WTC11 (cell line): ENCODE measurements at regions not wholly inside any gene's neighbourhood (a gene's known extent, or its start where the extent isn't known, plus 50 kb on each side); places are given as distances from the start of the nearest gene placed in this dataset.

Experiments used
- ATAC-seq: fragments of 200-7000 bp; cut with Tn5 transposase; 2 replicates; pipeline ENCODE4 v1.10.0; 2021; ENCODE audit warnings: mild to moderate bottlenecking, moderate library complexity
- CTCF ChIA-PET: fragments of 300-600 bp; sonication (Branson Sonifier 250); formaldehyde crosslinking; loops from one replicate; lab custom pipeline; 2021; ENCODE audit warnings: antibody characterized with exemption; lab: Charles Lee
- POLR2A ChIA-PET: fragments of 350-600 bp; sonication (Branson Sonifier 250); formaldehyde crosslinking; loops from one replicate; lab custom pipeline; 2021; ENCODE audit warnings: antibody characterized with exemption; lab: Charles Lee
- DNase-seq: peaks from one replicate; pipeline ENCODE4 v3.0.0; 2021; ENCODE audit warnings: low spot score
- H3K27ac Mint-ChIP-seq: 2 replicates; pipeline ENCODE4 v1.8.0; 2021; ENCODE audit warnings: mixed read lengths
- H3K27me3 Mint-ChIP-seq: 2 replicates; pipeline ENCODE4 v1.8.0; 2021; ENCODE audit warnings: low read depth, mild to moderate bottlenecking, moderate library complexity, mixed read lengths
- H3K36me3 Mint-ChIP-seq: 2 replicates; pipeline ENCODE4 v1.8.0; 2021; ENCODE audit warnings: mixed read lengths
- H3K4me1 Mint-ChIP-seq: 2 replicates; pipeline ENCODE4 v1.8.0; 2022; ENCODE audit warnings: mixed read lengths
- H3K4me3 Mint-ChIP-seq: 2 replicates; pipeline ENCODE4 v1.8.0; 2021; ENCODE audit warnings: mild to moderate bottlenecking, moderate library complexity, mixed read lengths
- H3K9me3 Mint-ChIP-seq: 2 replicates; pipeline ENCODE4 v1.8.0; 2021; ENCODE audit warnings: mixed read lengths
- ARID4B ChIP-seq: sonication (generic); formaldehyde crosslinking; IDR thresholded peaks from 2 replicates; pipeline ENCODE4 v1.8.0; 2023; ENCODE audit warnings: missing genetic modification reagents, mild to moderate bottlenecking, borderline replicate concordance
- FOXJ3 ChIP-seq: sonication (generic); formaldehyde crosslinking; IDR thresholded peaks from 2 replicates; pipeline ENCODE4 v1.9.0; 2021; ENCODE audit warnings: missing genetic modification reagents, mild to moderate bottlenecking, borderline replicate concordance
- FOXP1 ChIP-seq: sonication (generic); formaldehyde crosslinking; IDR thresholded peaks from 2 replicates; pipeline ENCODE4 v1.8.0; 2022; ENCODE audit warnings: missing genetic modification reagents, mild to moderate bottlenecking, moderate library complexity, borderline replicate concordance
- JAZF1 ChIP-seq: fragments of 250-450 bp; sonication (Bioruptor Pico); IDR thresholded peaks from 2 replicates; pipeline ENCODE4 v1.9.0; 2021; ENCODE audit warnings: moderate library complexity, mild to moderate bottlenecking, inconsistent platforms
- NR1H2 ChIP-seq: sonication (generic); formaldehyde crosslinking; IDR thresholded peaks from 2 replicates; pipeline ENCODE4 v1.9.0; 2021; ENCODE audit warnings: mild to moderate bottlenecking, moderate library complexity, missing genetic modification reagents
- OVOL2 ChIP-seq: fragments of 250-450 bp; sonication (Bioruptor Pico); IDR thresholded peaks from 2 replicates; pipeline ENCODE4 v1.9.0; 2021; ENCODE audit warnings: mild to moderate bottlenecking, borderline replicate concordance
- RELA ChIP-seq: sonication (generic); formaldehyde crosslinking; IDR thresholded peaks from 2 replicates; pipeline ENCODE4 v1.8.1; 2022; ENCODE audit warnings: missing genetic modification reagents, mild to moderate bottlenecking, borderline replicate concordance
- TEAD1 ChIP-seq: sonication (generic); formaldehyde crosslinking; IDR thresholded peaks from 2 replicates; pipeline ENCODE4 v1.8.0; 2022; ENCODE audit warnings: mild to moderate bottlenecking, missing genetic modification reagents
- ZNF121 ChIP-seq: sonication (generic); formaldehyde crosslinking; IDR thresholded peaks from 2 replicates; pipeline ENCODE4 v1.8.0; 2023; ENCODE audit warnings: missing genetic modification reagents
- ZNF512 ChIP-seq: sonication (generic); formaldehyde crosslinking; IDR thresholded peaks from 2 replicates; pipeline ENCODE4 v1.8.1; 2022; ENCODE audit warnings: missing genetic modification reagents, borderline replicate concordance
- TF ChIP-seq, protein P1 (sequence below): sonication (generic); formaldehyde crosslinking; conservative IDR thresholded peaks from 2 replicates; pipeline ENCODE4 v1.8.1; 2023; ENCODE audit warnings: mild to moderate bottlenecking, low read depth, missing genetic modification reagents, moderate library complexity
- TF ChIP-seq, protein P2 (sequence below): sonication (generic); formaldehyde crosslinking; IDR thresholded peaks from 2 replicates; pipeline ENCODE4 v1.8.1; 2023; ENCODE audit warnings: mild to moderate bottlenecking, moderate library complexity, missing genetic modification reagents

- CTCF ChIA-PET = interaction anchor here (0.6 to 5.2 kb wide), 29 partner anchors 9 to 1763 kb away, joined by 3 to 48 read pairs (median 5); partner anchors contain the start of gene KIZ
- Mint-ChIP-seq H3K4me1 (peaks cover 6% of the 10 kb centered on the region; the same call in 1 of the 2 replicates), H3K27me3 (peaks cover 3% of the 10 kb centered on the region), H3K4me3 (no peak overlapping the region), H3K36me3 (no peaks in the 10 kb centered on the region), H3K27ac (no peak overlapping the region), H3K9me3 (peaks cover 5% of the 10 kb centered on the region; the same call in 1 of the 2 replicates)
- POLR2A ChIA-PET = interaction anchor here (0.5 kb wide), 1 partner anchor 464 kb away, joined by 3 read pairs; no protein-coding TSS in a partner anchor
- TF ChIP-seq TEAD1 (no peak), ARID4B (CRISPR knock-in tag) (no peak), NR1H2 (no peak), ZNF121 (CRISPR knock-in tag) (no peak), FOXJ3 (no peak), ZNF512 (CRISPR knock-in tag) (no peak), JAZF1 (CRISPR knock-in tag) (no peak)
- TF ChIP-seq, protein P1, sequence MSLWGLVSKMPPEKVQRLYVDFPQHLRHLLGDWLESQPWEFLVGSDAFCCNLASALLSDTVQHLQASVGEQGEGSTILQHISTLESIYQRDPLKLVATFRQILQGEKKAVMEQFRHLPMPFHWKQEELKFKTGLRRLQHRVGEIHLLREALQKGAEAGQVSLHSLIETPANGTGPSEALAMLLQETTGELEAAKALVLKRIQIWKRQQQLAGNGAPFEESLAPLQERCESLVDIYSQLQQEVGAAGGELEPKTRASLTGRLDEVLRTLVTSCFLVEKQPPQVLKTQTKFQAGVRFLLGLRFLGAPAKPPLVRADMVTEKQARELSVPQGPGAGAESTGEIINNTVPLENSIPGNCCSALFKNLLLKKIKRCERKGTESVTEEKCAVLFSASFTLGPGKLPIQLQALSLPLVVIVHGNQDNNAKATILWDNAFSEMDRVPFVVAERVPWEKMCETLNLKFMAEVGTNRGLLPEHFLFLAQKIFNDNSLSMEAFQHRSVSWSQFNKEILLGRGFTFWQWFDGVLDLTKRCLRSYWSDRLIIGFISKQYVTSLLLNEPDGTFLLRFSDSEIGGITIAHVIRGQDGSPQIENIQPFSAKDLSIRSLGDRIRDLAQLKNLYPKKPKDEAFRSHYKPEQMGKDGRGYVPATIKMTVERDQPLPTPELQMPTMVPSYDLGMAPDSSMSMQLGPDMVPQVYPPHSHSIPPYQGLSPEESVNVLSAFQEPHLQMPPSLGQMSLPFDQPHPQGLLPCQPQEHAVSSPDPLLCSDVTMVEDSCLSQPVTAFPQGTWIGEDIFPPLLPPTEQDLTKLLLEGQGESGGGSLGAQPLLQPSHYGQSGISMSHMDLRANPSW (CRISPR knock-in tag) = no peak
- DNase-seq = no peak
- ATAC-seq = no peak
Observed at GRCh38 chr20:20836836-20837235, 124.4 kb upstream of the RALGAPA2 start.

DNA sequence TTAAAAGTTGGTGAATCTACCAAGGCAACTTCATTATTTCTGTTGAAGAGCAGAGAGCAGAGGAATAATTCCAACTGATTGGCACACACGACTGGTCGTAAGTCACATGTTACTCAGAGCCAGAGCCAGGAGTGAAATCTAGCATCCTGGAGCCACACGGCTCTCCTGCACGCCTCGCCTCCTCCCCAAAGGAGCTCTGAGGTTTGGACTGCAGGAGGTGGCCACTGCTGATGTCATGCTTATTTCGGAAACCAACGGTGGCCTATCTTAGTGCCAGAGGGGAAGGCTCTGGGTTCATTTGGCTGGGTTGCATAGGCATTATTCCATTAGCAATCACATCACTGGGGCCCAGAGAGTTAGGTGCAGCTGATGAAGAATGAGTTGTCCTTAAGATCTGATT is 123.5 kb upstream of the RALGAPA2 start:
- POLR2A ChIA-PET = no interaction called here
- H3K9me3 Mint-ChIP-seq = peaks cover 13% of the 10 kb centered on the region
- no peak for DNase-seq
- H3K4me1 Mint-ChIP-seq = peaks cover 6% of the 10 kb centered on the region; the same call in 1 of the 2 replicates
- H3K27me3 Mint-ChIP-seq = peaks cover 11% of the 10 kb centered on the region
- peaks cover 8% of the 10 kb centered on the region for H3K36me3 Mint-ChIP-seq
- no peak for TF ChIP-seq RELA (CRISPR knock-in tag)
- TF ChIP-seq, protein P2, sequence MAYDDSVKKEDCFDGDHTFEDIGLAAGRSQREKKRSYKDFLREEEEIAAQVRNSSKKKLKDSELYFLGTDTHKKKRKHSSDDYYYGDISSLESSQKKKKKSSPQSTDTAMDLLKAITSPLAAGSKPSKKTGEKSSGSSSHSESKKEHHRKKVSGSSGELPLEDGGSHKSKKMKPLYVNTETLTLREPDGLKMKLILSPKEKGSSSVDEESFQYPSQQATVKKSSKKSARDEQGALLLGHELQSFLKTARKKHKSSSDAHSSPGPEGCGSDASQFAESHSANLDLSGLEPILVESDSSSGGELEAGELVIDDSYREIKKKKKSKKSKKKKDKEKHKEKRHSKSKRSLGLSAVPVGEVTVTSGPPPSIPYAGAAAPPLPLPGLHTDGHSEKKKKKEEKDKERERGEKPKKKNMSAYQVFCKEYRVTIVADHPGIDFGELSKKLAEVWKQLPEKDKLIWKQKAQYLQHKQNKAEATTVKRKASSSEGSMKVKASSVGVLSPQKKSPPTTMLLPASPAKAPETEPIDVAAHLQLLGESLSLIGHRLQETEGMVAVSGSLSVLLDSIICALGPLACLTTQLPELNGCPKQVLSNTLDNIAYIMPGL (CRISPR knock-in tag) = no peak
- no peak for TF ChIP-seq FOXP1 (CRISPR knock-in tag)
- no peak for TF ChIP-seq OVOL2
- TF ChIP-seq, all 79 proteins: peak for 0
- Mint-ChIP-seq H3K27ac (no peak overlapping the region), H3K4me3 (no peak overlapping the region)
- CTCF ChIA-PET = interaction anchor here (0.7 to 3.1 kb wide), 5 partner anchors 10 to 669 kb away, joined by 3 to 19 read pairs (median 6); no protein-coding TSS in a partner anchor
- no peak for ATAC-seq
